B cell (primary cell): ENCODE measurements at regions not wholly inside any gene's neighbourhood (a gene's known extent, or its start where the extent isn't known, plus 50 kb on each side); places are given as distances from the start of the nearest gene placed in this dataset.

Experiments used
- CTCF ChIP-seq: fragments of 200-600 bp; IDR thresholded peaks from one replicate; pipeline ENCODE4 v1.8.0; 2022; ENCODE audit warnings: antibody characterized with exemption, mild to moderate bottlenecking
- EZH2 ChIP-seq: IDR thresholded peaks from 2 replicates; pipeline ENCODE4 v1.6.1; 2012; ENCODE audit warnings: borderline replicate concordance, low read depth, mild to moderate bottlenecking, moderate library complexity, low read length; ENCODE audit not compliant: insufficient read depth, poor library complexity, severe bottlenecking

DNA sequence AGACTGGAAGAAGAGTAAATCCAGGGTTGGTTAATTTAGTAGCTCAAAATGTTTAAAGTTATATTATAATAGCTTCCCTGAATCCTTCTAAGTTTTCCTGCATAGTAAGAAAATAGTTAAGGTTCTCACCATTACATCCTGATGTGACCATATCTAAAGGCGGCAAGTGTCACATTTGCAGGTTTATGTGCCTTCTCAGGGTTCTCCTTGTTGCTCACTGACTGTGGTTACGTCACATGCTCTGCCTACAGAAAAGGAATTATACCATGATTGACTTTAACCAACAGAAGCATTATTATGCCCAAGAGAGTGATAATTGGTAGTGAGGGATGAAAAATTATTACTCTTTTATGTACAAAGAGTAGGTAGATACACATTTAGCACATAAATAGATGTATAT is 539.8 kb downstream of the PTPRC start:
- TF ChIP-seq CTCF (no peak), EZH2 (no peak)
